Lower leg skin (tissue), 4 donors: ENCODE measurements at regions not wholly inside any gene's neighbourhood (a gene's known extent, or its start where the extent isn't known, plus 50 kb on each side); places are given as distances from the start of the nearest gene placed in this dataset.

ENCODE experiments used
- DNase-seq, 2 donors: peaks; one replicate each; pipeline ENCODE4 v3.0.0-alpha.2; 2019; ENCODE audit warnings: low spot score in 2 of 2
- H3K4me3 ChIP-seq: fragments of 200-600 bp; sonication (generic); 2 replicates; pipeline ENCODE4 v1.5.1; 2017; ENCODE audit warnings: mild to moderate bottlenecking, low read depth; ENCODE audit not compliant: poor library complexity, severe bottlenecking
- POLR2A ChIP-seq, 2 donors: fragments of 450-650 bp; IDR thresholded peaks; one replicate each; pipeline ENCODE4 v1.6.1; 2016 to 2017; ENCODE audit warnings: antibody characterized with exemption in 2 of 2, mild to moderate bottlenecking in 1 of 2, moderate library complexity in 1 of 2
- WGBS, 2 donors: methylation state at CpG; one replicate each; pipeline ENCODE4 v1.1.5; 2018; 5-methylcytosine and 5-hydroxymethylcytosine counted together
- intact Hi-C: fragments of 100-400 bp; cut with DNase I; formaldehyde crosslinking; loops from one replicate; pipeline ENCODE4 v1.15.0; 2023; ENCODE audit warnings: low total_unique reads
- TF ChIP-seq, protein P1 (sequence below), 3 donors: fragments of 450-650 bp; IDR thresholded peaks; one replicate each; pipeline ENCODE4 v1.5.1; 2016; ENCODE audit warnings: antibody characterized with exemption in 3 of 3, mild to moderate bottlenecking in 3 of 3, moderate library complexity in 2 of 3

DNA sequence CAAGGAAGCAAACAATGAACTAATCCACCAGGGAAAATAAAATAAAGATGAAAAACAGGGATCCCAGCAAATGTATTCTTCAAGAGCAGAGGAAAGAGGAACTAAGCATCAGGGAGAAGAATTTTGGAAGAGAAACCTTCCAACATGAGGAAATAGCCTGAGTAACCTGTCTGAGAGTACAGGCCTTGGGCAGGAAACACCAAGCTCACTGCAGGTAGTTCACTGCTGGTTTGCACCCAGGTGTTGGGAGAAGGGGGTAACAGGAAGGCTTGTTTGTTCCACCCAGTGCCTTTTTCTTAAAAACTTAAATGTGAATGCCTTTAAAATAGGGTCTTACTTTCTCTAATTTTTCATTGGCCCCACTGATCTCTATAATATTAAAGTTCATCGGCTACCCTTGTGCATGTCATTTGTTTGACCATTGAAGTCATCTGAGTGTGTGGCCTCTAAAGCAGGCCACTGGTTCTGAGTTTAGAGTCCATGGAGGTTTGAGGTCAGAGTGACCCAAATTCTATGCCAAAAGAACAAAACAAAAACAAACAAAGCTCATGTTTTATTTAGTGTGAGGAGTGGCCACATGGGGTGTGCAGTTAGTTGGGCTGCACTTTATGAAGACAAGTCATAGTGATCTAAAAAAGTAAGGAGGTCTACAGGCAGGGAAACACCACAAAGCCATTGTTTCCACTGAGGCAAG lies 62.9 kb upstream of the COX10 start:
- 82 to 95% methylated on average over 1 of the region's 1 CpG for WGBS, 2 donors
- no peak for DNase-seq
- no peak overlapping the region for H3K4me3 ChIP-seq
- intact Hi-C loops, result no loop called here
- no peak for TF ChIP-seq POLR2A (IDR thresholded peaks at IDR 0.05)
- TF ChIP-seq, protein P1, sequence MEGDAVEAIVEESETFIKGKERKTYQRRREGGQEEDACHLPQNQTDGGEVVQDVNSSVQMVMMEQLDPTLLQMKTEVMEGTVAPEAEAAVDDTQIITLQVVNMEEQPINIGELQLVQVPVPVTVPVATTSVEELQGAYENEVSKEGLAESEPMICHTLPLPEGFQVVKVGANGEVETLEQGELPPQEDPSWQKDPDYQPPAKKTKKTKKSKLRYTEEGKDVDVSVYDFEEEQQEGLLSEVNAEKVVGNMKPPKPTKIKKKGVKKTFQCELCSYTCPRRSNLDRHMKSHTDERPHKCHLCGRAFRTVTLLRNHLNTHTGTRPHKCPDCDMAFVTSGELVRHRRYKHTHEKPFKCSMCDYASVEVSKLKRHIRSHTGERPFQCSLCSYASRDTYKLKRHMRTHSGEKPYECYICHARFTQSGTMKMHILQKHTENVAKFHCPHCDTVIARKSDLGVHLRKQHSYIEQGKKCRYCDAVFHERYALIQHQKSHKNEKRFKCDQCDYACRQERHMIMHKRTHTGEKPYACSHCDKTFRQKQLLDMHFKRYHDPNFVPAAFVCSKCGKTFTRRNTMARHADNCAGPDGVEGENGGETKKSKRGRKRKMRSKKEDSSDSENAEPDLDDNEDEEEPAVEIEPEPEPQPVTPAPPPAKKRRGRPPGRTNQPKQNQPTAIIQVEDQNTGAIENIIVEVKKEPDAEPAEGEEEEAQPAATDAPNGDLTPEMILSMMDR (IDR thresholded peaks at IDR 0.05), result no peak

DNA sequence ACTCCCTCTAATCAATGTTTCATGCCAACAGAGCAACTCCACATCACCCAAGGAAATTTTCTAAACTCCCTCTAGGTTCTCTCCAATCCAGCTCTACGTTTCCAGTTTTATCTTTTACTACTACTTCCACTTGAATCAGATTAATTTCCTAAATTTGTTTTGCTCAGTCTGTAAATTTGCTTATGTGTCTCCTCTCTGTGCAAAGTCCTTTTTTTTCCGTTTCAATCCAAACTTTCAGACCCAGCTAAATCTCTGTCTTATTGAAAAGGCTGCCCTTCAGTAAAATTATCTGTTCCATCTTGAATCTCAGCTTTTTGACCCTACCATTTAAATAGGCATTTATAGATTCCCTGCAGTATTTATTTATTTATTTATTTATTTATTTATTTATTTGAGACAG lies 61.4 kb upstream of the COX10 start:
- 89 to 90% methylated on average over 2 of the region's 2 CpGs for WGBS, 2 donors
- H3K4me3 ChIP-seq, result no peak overlapping the region
- TF ChIP-seq, protein P1 (IDR thresholded peaks at IDR 0.05), result no peak
- TF ChIP-seq POLR2A (IDR thresholded peaks at IDR 0.05), result no peak
- no peak for DNase-seq
- intact Hi-C loops, result no loop called here

DNA sequence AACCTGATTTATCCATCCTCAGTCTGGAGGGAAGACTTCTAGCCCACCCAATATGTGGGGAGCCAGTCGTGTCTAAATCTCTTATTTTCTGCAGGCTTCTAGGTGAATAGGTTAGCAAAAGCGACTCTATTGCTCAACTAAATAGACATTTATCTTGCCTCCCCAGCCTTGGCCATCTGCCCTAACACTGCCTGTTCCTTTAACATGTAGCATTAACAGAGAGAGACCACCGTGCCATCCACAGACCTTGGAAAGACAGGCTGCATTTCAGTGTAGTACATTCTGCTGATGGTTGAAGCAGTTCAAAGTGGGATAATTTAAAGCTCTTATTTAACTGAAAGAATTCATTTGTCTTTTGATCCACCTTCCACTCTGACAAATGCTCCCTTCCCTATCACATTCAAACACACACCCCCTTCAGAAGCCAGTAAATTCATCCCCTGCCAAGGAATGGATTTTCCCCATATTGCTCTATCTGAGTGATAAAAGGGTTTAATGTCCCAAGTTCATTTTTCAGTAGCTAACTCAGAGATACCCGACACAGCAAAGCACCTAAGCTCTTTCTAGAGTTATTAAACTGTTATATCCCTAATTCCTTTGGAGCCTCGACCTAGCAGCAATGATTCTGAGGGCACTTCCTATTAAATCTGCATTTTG lies 58.1 kb upstream of the COX10 start:
- H3K4me3 ChIP-seq, result no peak overlapping the region
- intact Hi-C loops, result no loop called here
- WGBS, 2 donors, result 43 to 57% methylated on average over 5 of the region's 5 CpGs
- DNase-seq, result no peak
- no peak for TF ChIP-seq POLR2A (IDR thresholded peaks at IDR 0.05)
- TF ChIP-seq, protein P1 (IDR thresholded peaks at IDR 0.05), result no peak

DNA sequence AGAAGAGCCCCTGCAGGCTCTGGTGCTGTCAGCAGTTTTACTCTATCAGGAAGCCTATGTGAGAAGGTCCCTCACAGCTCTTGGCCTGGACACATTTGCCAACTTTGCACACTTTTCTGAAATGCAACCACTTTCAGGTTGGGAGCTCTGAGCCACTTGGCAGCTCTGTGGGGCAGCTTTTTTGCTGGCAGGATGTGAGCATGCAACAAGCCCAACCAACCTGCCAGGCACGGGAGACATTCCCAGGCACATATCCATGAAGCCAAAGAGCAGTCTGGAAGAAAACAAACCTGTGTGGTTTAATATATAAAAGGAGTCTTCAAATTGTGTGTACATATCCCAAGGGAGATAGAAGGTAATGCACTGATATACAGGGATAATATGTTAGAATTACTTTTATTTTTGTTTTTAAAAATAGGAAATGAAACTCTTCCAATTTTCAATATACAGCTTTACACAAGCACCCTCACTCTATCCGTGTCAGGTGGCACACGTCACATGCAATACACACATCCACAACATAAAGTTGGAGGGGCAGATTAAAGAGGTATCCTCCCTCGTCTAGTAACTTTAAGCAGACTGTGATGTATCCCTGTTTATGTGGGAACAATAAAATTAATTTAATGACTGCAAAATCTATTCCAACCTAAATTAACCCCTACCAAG lies 57.4 kb upstream of the COX10 start:
- intact Hi-C loops, result no loop called here
- 36 to 37% methylated on average over 4 of the region's 4 CpGs for WGBS, 2 donors

DNA sequence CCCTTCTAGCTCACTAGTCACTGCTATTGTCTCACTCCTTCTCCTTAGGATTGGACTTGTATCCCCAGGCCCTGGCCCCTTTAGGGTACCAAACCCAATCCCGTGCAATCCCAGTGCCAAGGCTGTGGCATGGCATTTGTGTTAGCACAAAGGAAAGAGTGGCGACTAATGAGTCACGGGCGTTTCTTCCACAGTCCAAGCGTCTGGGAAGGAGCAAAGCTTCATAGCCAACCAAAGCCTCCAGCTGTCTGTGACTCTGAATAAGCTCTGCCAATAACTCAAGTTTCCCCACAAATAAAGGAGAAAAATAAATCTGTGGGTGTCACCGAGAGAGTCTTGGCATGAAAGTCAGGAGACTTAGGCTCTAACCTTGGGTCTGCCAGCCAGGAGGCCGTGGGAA lies 54.6 kb upstream of the COX10 start:
- DNase-seq, result no peak
- no peak overlapping the region for H3K4me3 ChIP-seq
- 36 to 43% methylated on average over 7 of the region's 7 CpGs for WGBS, 2 donors
- intact Hi-C loops, result no loop called here
- TF ChIP-seq POLR2A (IDR thresholded peaks at IDR 0.05), result no peak
- TF ChIP-seq, protein P1 (IDR thresholded peaks at IDR 0.05), result no peak

More for the DNA sequence above, 57.4 kb upstream of the COX10 start:
- no peak for TF ChIP-seq POLR2A (IDR thresholded peaks at IDR 0.05)
- TF ChIP-seq, protein P1 (IDR thresholded peaks at IDR 0.05), result no peak
- no peak for DNase-seq
- H3K4me3 ChIP-seq, result no peak overlapping the region
